ENCODE measurements at regions not wholly inside any gene's neighbourhood (a gene's known extent, or its start where the extent isn't known, plus 50 kb on each side); places are given as distances from the start of the nearest gene placed in this dataset.

DNA sequence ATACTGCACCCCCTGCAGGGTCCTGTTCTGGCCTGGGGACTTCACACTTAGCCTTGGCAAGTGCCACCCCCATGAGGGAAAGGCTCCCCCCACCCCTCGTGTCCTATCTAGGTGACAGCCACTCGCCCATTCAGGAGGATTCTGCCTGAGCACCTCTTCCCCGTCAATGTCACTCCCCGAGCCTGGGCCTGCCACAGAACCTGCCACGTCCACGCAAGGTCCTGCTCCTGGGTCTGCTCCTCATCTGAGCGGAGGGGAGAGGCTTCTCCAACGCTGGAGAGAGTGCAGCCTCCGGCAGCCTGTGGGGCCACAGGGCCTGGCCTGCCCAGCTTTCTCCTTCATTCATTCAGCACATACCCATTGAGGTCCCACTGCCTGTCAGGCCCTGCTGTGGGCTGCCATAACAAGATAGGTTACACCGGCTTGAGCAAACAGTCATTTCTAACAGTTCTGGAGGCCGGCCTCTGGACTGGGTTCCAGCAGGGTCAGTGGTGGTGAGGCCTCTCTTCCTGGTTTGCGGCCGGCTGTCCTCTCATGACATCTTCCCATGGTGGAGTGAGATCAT lies 92.0 kb upstream of the RET start:
- Histone ChIP-seq H3K4me3 (replicated peaks in 1 of 4; ENCODE audit: control extremely low read depth in 1 of 4, insufficient read depth in 1 of 4, low read depth in 3 of 4, low read length in 4 of 4) (no peak overlapping the region), H3K36me3 (ENCODE audit: control insufficient read depth, insufficient read depth, low read length) (no peaks in the 10 kb centered on the region), H3K79me2 (ENCODE audit: control insufficient read depth, insufficient read depth, low read length) (no peaks in the 10 kb centered on the region), H4K20me1 (ENCODE audit: control insufficient read depth, extremely low read depth, insufficient read depth, low read length) (no peaks in the 10 kb centered on the region), H3K4me1 (ENCODE audit: control insufficient read depth, extremely low read depth, insufficient read depth, low read length) (no peaks in the 10 kb centered on the region), H3K27ac (ENCODE audit: insufficient read depth, low read length) (no peak overlapping the region), H3K9me3 (ENCODE audit: control insufficient read depth, insufficient read depth, low read depth, low read length) (no peaks in the 10 kb centered on the region), H3K9ac (ENCODE audit: insufficient read depth, low read length) (no peak overlapping the region), H2AFZ (ENCODE audit: low read length) (no peak overlapping the region), H3K27me3 (ENCODE audit: control insufficient read depth, insufficient read depth, low read length) (no peaks in the 10 kb centered on the region), H3K4me2 (ENCODE audit: extremely low read depth, insufficient read depth, low read length) (no peak overlapping the region)
- no peak for TF ChIP-seq EZH2 (IDR thresholded peaks at IDR 0.05; ENCODE audit: low read length, missing control alignments)
- TF ChIP-seq, protein P1, sequence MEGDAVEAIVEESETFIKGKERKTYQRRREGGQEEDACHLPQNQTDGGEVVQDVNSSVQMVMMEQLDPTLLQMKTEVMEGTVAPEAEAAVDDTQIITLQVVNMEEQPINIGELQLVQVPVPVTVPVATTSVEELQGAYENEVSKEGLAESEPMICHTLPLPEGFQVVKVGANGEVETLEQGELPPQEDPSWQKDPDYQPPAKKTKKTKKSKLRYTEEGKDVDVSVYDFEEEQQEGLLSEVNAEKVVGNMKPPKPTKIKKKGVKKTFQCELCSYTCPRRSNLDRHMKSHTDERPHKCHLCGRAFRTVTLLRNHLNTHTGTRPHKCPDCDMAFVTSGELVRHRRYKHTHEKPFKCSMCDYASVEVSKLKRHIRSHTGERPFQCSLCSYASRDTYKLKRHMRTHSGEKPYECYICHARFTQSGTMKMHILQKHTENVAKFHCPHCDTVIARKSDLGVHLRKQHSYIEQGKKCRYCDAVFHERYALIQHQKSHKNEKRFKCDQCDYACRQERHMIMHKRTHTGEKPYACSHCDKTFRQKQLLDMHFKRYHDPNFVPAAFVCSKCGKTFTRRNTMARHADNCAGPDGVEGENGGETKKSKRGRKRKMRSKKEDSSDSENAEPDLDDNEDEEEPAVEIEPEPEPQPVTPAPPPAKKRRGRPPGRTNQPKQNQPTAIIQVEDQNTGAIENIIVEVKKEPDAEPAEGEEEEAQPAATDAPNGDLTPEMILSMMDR (conservative IDR thresholded peaks at IDR 0.05 in 1 of 2, IDR thresholded peaks at IDR 0.05 in 1 of 2; ENCODE audit: low read depth in 1 of 2, low read length in 2 of 2), result no peak
- no peak for DNase-seq (ENCODE audit: low read depth in 2 of 2)

DNA sequence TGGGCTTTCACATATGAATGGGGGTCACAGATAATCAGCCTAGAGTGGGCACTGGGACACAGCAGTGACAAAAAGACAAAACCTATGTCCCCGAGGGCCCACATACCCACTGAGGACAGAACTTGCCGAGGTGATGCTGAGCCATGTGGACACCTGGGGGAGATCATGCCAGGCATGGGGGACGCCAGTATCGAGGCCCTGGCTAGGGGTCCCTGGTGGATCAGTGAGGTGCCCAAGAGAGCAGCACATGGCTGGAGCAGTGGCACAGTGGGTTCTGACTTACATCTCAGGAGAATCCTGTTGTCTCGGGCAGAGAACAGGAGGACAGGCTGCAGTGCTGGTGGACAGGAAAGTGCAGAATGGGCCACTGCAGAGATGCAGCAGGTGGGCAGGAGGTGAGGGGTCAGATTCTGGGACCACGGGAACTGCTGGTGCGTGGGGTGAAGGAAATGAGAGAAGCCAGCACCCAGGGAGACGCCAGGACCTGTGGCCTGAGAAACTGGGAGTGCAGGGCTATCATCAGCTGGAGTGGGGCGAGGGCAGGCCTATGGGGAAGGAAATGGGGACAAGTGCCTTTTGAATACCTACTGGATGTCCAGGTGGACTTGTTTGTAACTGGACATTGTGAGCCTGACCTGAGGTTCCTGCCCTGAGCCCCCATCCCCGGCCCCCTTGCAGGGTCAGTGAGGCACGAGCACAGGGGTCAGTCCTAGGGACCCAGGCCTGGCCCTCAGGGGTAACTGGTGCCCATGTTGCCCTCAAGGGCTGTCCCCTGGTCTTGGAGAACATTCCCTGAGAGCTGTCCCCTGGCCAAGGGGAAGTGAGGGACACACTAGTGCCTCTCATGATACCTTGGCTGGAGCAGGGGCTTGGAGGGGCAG lies 91.2 kb upstream of the RET start:
- Histone ChIP-seq H4K20me1 (ENCODE audit: control insufficient read depth, extremely low read depth, insufficient read depth, low read length) (no peaks in the 10 kb centered on the region), H3K4me2 (ENCODE audit: extremely low read depth, insufficient read depth, low read length) (no peak overlapping the region), H3K27ac (ENCODE audit: insufficient read depth, low read length) (no peak overlapping the region), H3K36me3 (ENCODE audit: control insufficient read depth, insufficient read depth, low read length) (no peaks in the 10 kb centered on the region), H3K9me3 (ENCODE audit: control insufficient read depth, insufficient read depth, low read depth, low read length) (no peaks in the 10 kb centered on the region), H3K9ac (ENCODE audit: insufficient read depth, low read length) (no peak overlapping the region), H2AFZ (ENCODE audit: low read length) (no peak overlapping the region), H3K79me2 (ENCODE audit: control insufficient read depth, insufficient read depth, low read length) (no peaks in the 10 kb centered on the region), H3K4me1 (ENCODE audit: control insufficient read depth, extremely low read depth, insufficient read depth, low read length) (no peaks in the 10 kb centered on the region), H3K27me3 (ENCODE audit: control insufficient read depth, insufficient read depth, low read length) (no peaks in the 10 kb centered on the region), H3K4me3 (replicated peaks in 1 of 4; ENCODE audit: control extremely low read depth in 1 of 4, insufficient read depth in 1 of 4, low read depth in 3 of 4, low read length in 4 of 4) (no peak overlapping the region)
- TF ChIP-seq, protein P1 (conservative IDR thresholded peaks at IDR 0.05 in 1 of 2, IDR thresholded peaks at IDR 0.05 in 1 of 2; ENCODE audit: low read depth in 1 of 2, low read length in 2 of 2), result no peak
- TF ChIP-seq EZH2 (IDR thresholded peaks at IDR 0.05; ENCODE audit: low read length, missing control alignments), result no peak
- no peak for DNase-seq (ENCODE audit: low read depth in 2 of 2)

DNA sequence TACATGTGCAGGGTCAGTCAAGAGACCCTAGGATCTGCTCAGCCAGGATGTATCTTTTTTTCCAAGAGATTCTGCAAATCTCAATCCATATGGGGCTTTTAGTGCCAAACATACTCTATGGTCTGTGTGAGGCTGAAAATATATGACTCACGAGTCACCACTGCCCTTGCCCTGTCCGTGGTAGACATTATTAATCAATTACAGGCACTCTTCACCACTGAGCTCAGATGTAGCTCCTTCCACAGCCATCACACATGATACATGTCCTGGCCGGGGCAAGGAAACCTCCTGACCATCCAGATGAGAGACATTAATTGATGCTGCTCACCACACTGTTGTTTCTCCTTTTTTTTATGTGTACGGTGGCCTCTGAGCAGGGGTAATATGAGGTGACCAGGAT lies 90.2 kb upstream of the RET start:
- Histone ChIP-seq H3K4me1 (ENCODE audit: control insufficient read depth, extremely low read depth, insufficient read depth, low read length) (no peaks in the 10 kb centered on the region), H3K4me2 (ENCODE audit: extremely low read depth, insufficient read depth, low read length) (no peak overlapping the region), H3K4me3 (replicated peaks in 1 of 4; ENCODE audit: control extremely low read depth in 1 of 4, insufficient read depth in 1 of 4, low read depth in 3 of 4, low read length in 4 of 4) (no peak overlapping the region), H3K79me2 (ENCODE audit: control insufficient read depth, insufficient read depth, low read length) (no peaks in the 10 kb centered on the region), H3K9me3 (ENCODE audit: control insufficient read depth, insufficient read depth, low read depth, low read length) (no peaks in the 10 kb centered on the region), H3K9ac (ENCODE audit: insufficient read depth, low read length) (no peak overlapping the region), H4K20me1 (ENCODE audit: control insufficient read depth, extremely low read depth, insufficient read depth, low read length) (no peaks in the 10 kb centered on the region), H3K27ac (ENCODE audit: insufficient read depth, low read length) (no peak overlapping the region), H3K36me3 (ENCODE audit: control insufficient read depth, insufficient read depth, low read length) (no peaks in the 10 kb centered on the region), H2AFZ (ENCODE audit: low read length) (no peak overlapping the region), H3K27me3 (ENCODE audit: control insufficient read depth, insufficient read depth, low read length) (no peaks in the 10 kb centered on the region)
- TF ChIP-seq, protein P1 (conservative IDR thresholded peaks at IDR 0.05 in 1 of 2, IDR thresholded peaks at IDR 0.05 in 1 of 2; ENCODE audit: low read depth in 1 of 2, low read length in 2 of 2), result no peak
- TF ChIP-seq EZH2 (IDR thresholded peaks at IDR 0.05; ENCODE audit: low read length, missing control alignments), result no peak
- no peak for DNase-seq (ENCODE audit: low read depth in 2 of 2)
